ENCODE measurements at regions not wholly inside any gene's neighbourhood (a gene's known extent, or its start where the extent isn't known, plus 50 kb on each side); places are given as distances from the start of the nearest gene placed in this dataset.

GRCh38 chr2:215868846-215869543, 144.4 kb downstream of the MREG start:
- no peak for TF ChIP-seq CTCF (IDR thresholded peaks at IDR 0.05)
- no peak for TF ChIP-seq POLR2AphosphoS5 (IDR thresholded peaks at IDR 0.05; ENCODE audit: low read depth, low read length)
- TF ChIP-seq REST (IDR thresholded peaks at IDR 0.05; ENCODE audit: low read depth, low read length): no peak
- no peak for TF ChIP-seq USF2 (IDR thresholded peaks at IDR 0.05; ENCODE audit: borderline replicate concordance, low read depth, low read length)

Data from SK-N-SH (cell line).